Mesendoderm (in vitro differentiated cells): ENCODE measurements at regions not wholly inside any gene's neighbourhood (a gene's known extent, or its start where the extent isn't known, plus 50 kb on each side); places are given as distances from the start of the nearest gene placed in this dataset.

ENCODE experiments used
- DNase-seq: peaks from one replicate; pipeline ENCODE4 v3.0.0; 2013
- H2AK5ac ChIP-seq: 2 replicates; pipeline ENCODE4 v1.6.1; 2013; ENCODE audit warnings: low read length, inconsistent platforms
- H2BK120ac ChIP-seq: 2 replicates; pipeline ENCODE4 v1.6.1; 2013; ENCODE audit warnings: low read depth, mild to moderate bottlenecking, low read length, moderate library complexity, mixed read lengths
- H2BK15ac ChIP-seq: replicated peaks from 2 replicates; pipeline ENCODE4 v1.6.1; 2013; ENCODE audit warnings: low read depth, mild to moderate bottlenecking, moderate library complexity
- H2BK5ac ChIP-seq: 2 replicates; pipeline ENCODE4 v1.6.1; 2013; ENCODE audit warnings: low read length, inconsistent platforms
- H3K18ac ChIP-seq: 2 replicates; pipeline ENCODE4 v1.6.1; 2013; ENCODE audit warnings: mild to moderate bottlenecking, low read length, mixed read lengths
- H3K23ac ChIP-seq: one replicate; pipeline ENCODE4 v1.6.1; 2013; ENCODE audit warnings: low read length
- H3K27ac ChIP-seq: 2 replicates; pipeline ENCODE4 v1.5.1; 2013; ENCODE audit warnings: low read depth, mild to moderate bottlenecking, inconsistent platforms, low read length, moderate library complexity
- H3K27me3 ChIP-seq: 2 replicates; pipeline ENCODE4 v1.6.1; 2013; ENCODE audit warnings: low read length, control low read depth, mild to moderate bottlenecking, inconsistent platforms; ENCODE audit not compliant: insufficient read depth, poor library complexity
- H3K36me3 ChIP-seq: 2 replicates; pipeline ENCODE4 v1.6.1; 2013; ENCODE audit warnings: low read length, inconsistent platforms; ENCODE audit not compliant: control insufficient read depth, insufficient read depth
- H3K4ac ChIP-seq: one replicate; pipeline ENCODE4 v1.6.1; 2013; ENCODE audit warnings: low read depth, mild to moderate bottlenecking, low read length, moderate library complexity
- H3K4me1 ChIP-seq: 2 replicates; pipeline ENCODE4 v1.6.1; 2013; ENCODE audit warnings: low read depth, low read length, inconsistent platforms; ENCODE audit not compliant: control insufficient read depth
- H3K4me2 ChIP-seq: 2 replicates; pipeline ENCODE4 v1.6.1; 2013; ENCODE audit warnings: low read length
- H3K4me3 ChIP-seq: 2 replicates; pipeline ENCODE4 v1.5.1; 2013; ENCODE audit warnings: mild to moderate bottlenecking, low read length
- H3K56ac ChIP-seq: one replicate; pipeline ENCODE4 v1.6.1; 2013; ENCODE audit warnings: low read length
- H3K79me1 ChIP-seq: 2 replicates; pipeline ENCODE4 v1.6.1; 2013; ENCODE audit warnings: low read length, inconsistent platforms
- H3K79me2 ChIP-seq: 2 replicates; pipeline ENCODE4 v1.6.1; 2013; ENCODE audit warnings: mild to moderate bottlenecking, low read length; ENCODE audit not compliant: control insufficient read depth, insufficient read depth
- H3K9ac ChIP-seq: 2 replicates; pipeline ENCODE4 v1.6.1; 2013; ENCODE audit warnings: low read length, inconsistent platforms
- H4K5ac ChIP-seq: one replicate; pipeline ENCODE4 v1.6.1; 2013; ENCODE audit warnings: low read length
- H4K8ac ChIP-seq: one replicate; pipeline ENCODE4 v1.6.1; 2013; ENCODE audit warnings: low read depth, mild to moderate bottlenecking, control low read depth, low read length, moderate library complexity
- WGBS: extraction: QIAGEN DNeasy Blood & Tissue Kit; methylation state at CpG from one replicate; pipeline ENCODE4 v1.1.7; 2013; ENCODE audit warnings: low lambda C conversion rate, missing lambda C conversion rate; ENCODE audit not compliant: insufficient coverage; ENCODE audit errors: extremely low coverage; 5-methylcytosine and 5-hydroxymethylcytosine counted together

GRCh38 chrX:69237236-69237635 is 72.0 kb upstream of the PJA1 start:
- no CpG with 5 or more reads among the region's 5 CpGs for WGBS
- H3K4me1 ChIP-seq: no peaks in the 10 kb centered on the region
- H4K8ac ChIP-seq: no peak overlapping the region
- no peaks in the 10 kb centered on the region for H3K27me3 ChIP-seq
- H3K56ac ChIP-seq: no peak overlapping the region
- H2AK5ac ChIP-seq: no peak overlapping the region
- H3K36me3 ChIP-seq: no peaks in the 10 kb centered on the region
- H3K4me3 ChIP-seq: no peak overlapping the region
- no peak overlapping the region for H2BK120ac ChIP-seq
- H3K27ac ChIP-seq: no peak overlapping the region
- no peaks in the 10 kb centered on the region for H3K79me1 ChIP-seq
- H3K4ac ChIP-seq: no peak overlapping the region
- no peak overlapping the region for H3K4me2 ChIP-seq
- H3K79me2 ChIP-seq: no peaks in the 10 kb centered on the region
- no peak for DNase-seq
- H2BK5ac ChIP-seq: no peak overlapping the region
- no peak overlapping the region for H3K18ac ChIP-seq
- no peak overlapping the region for H3K9ac ChIP-seq
- no peak overlapping the region for H3K23ac ChIP-seq
- no peak overlapping the region for H4K5ac ChIP-seq
- no peak overlapping the region for H2BK15ac ChIP-seq

- no CpG with 5 or more reads among the region's 2 CpGs for WGBS
Measured at GRCh38 chrX:69236641-69237040, 71.4 kb upstream of the PJA1 start.

DNA sequence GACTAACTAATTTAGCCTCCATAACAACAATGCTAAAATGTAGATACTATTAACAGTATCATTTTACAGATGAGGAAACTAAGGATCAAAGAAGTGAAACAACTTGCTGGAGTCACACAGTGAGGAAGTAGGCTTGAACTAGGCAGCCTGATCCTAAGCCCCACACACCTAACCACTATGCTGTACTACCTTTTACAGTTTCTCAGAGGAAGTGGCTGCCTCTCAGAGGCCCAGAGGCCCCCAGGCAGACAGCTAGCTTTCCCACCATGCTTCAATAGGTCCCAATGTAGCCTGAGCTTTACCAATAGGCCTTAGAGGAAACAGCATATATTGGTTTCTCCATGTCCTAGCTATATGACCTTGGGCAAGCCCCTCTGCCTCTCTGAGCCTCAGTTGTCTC is 69.4 kb upstream of the PJA1 start:
- no peak overlapping the region for H3K4ac ChIP-seq
- no peak overlapping the region for H2BK120ac ChIP-seq
- H3K36me3 ChIP-seq: no peaks in the 10 kb centered on the region
- H2AK5ac ChIP-seq: no peak overlapping the region
- H3K4me2 ChIP-seq: no peak overlapping the region
- no peaks in the 10 kb centered on the region for H3K4me1 ChIP-seq
- H3K79me2 ChIP-seq: no peaks in the 10 kb centered on the region
- no peak overlapping the region for H4K5ac ChIP-seq
- no peak overlapping the region for H3K18ac ChIP-seq
- H3K79me1 ChIP-seq: no peaks in the 10 kb centered on the region
- no peak overlapping the region for H3K9ac ChIP-seq
- H3K27ac ChIP-seq: no peak overlapping the region
- no peak overlapping the region for H2BK5ac ChIP-seq
- H4K8ac ChIP-seq: no peak overlapping the region
- H3K27me3 ChIP-seq: no peaks in the 10 kb centered on the region
- H3K56ac ChIP-seq: no peak overlapping the region
- H3K4me3 ChIP-seq: no peak overlapping the region
- H2BK15ac ChIP-seq: no peak overlapping the region
- no peak for DNase-seq
- H3K23ac ChIP-seq: no peak overlapping the region

More at GRCh38 chrX:69236641-69237040, 71.4 kb upstream of the PJA1 start:
- H2AK5ac ChIP-seq: no peak overlapping the region
- H2BK120ac ChIP-seq: no peak overlapping the region
- no peak overlapping the region for H2BK15ac ChIP-seq
- no peak overlapping the region for H4K8ac ChIP-seq
- H2BK5ac ChIP-seq: no peak overlapping the region
- H3K4ac ChIP-seq: no peak overlapping the region
- H3K27ac ChIP-seq: no peak overlapping the region
- no peaks in the 10 kb centered on the region for H3K4me1 ChIP-seq
- no peak overlapping the region for H3K4me2 ChIP-seq
- no peak overlapping the region for H3K18ac ChIP-seq
- H3K79me2 ChIP-seq: no peaks in the 10 kb centered on the region
- no peak overlapping the region for H3K9ac ChIP-seq
- H3K79me1 ChIP-seq: no peaks in the 10 kb centered on the region
- H3K27me3 ChIP-seq: no peaks in the 10 kb centered on the region
- H3K23ac ChIP-seq: no peak overlapping the region
- no peak overlapping the region for H3K4me3 ChIP-seq
- no peak overlapping the region for H4K5ac ChIP-seq
- DNase-seq: no peak
- H3K36me3 ChIP-seq: no peaks in the 10 kb centered on the region
- H3K56ac ChIP-seq: no peak overlapping the region

- H2BK5ac ChIP-seq: no peak overlapping the region
- H2AK5ac ChIP-seq: no peak overlapping the region
- H3K27me3 ChIP-seq: no peaks in the 10 kb centered on the region
- H3K9ac ChIP-seq: no peak overlapping the region
- no peak overlapping the region for H3K4ac ChIP-seq
- no peak overlapping the region for H2BK120ac ChIP-seq
- no peak overlapping the region for H3K56ac ChIP-seq
- no peak for DNase-seq
- H3K27ac ChIP-seq: no peak overlapping the region
- no peaks in the 10 kb centered on the region for H3K79me2 ChIP-seq
- H3K4me1 ChIP-seq: no peaks in the 10 kb centered on the region
- no peak overlapping the region for H3K4me3 ChIP-seq
- no peak overlapping the region for H3K18ac ChIP-seq
- H4K5ac ChIP-seq: no peak overlapping the region
- no peaks in the 10 kb centered on the region for H3K36me3 ChIP-seq
- H4K8ac ChIP-seq: no peak overlapping the region
- no peaks in the 10 kb centered on the region for H3K79me1 ChIP-seq
- no CpG with 5 or more reads among the region's 3 CpGs for WGBS
- H3K4me2 ChIP-seq: no peak overlapping the region
- H3K23ac ChIP-seq: no peak overlapping the region
- no peak overlapping the region for H2BK15ac ChIP-seq
Measured at GRCh38 chrX:69232945-69233344, 67.7 kb upstream of the PJA1 start.

GRCh38 chrX:69231903-69232302 is 66.7 kb upstream of the PJA1 start:
- no peak overlapping the region for H4K8ac ChIP-seq
- H2AK5ac ChIP-seq: no peak overlapping the region
- H3K27ac ChIP-seq: no peak overlapping the region
- no peak overlapping the region for H3K4me3 ChIP-seq
- no peak overlapping the region for H3K56ac ChIP-seq
- no peak overlapping the region for H2BK5ac ChIP-seq
- no peaks in the 10 kb centered on the region for H3K79me1 ChIP-seq
- H2BK120ac ChIP-seq: no peak overlapping the region
- no peak overlapping the region for H3K18ac ChIP-seq
- H3K4me1 ChIP-seq: no peaks in the 10 kb centered on the region
- no peak overlapping the region for H3K9ac ChIP-seq
- no peak overlapping the region for H3K23ac ChIP-seq
- no peak overlapping the region for H2BK15ac ChIP-seq
- no peaks in the 10 kb centered on the region for H3K79me2 ChIP-seq
- no peaks in the 10 kb centered on the region for H3K27me3 ChIP-seq
- H3K4ac ChIP-seq: no peak overlapping the region
- no peak overlapping the region for H4K5ac ChIP-seq
- H3K36me3 ChIP-seq: no peaks in the 10 kb centered on the region
- DNase-seq: no peak
- H3K4me2 ChIP-seq: no peak overlapping the region

- no peak overlapping the region for H4K8ac ChIP-seq
- no peak overlapping the region for H4K5ac ChIP-seq
- no peaks in the 10 kb centered on the region for H3K27me3 ChIP-seq
- H3K56ac ChIP-seq: no peak overlapping the region
- H3K9ac ChIP-seq: no peak overlapping the region
- H3K18ac ChIP-seq: no peak overlapping the region
- DNase-seq: no peak
- no peaks in the 10 kb centered on the region for H3K79me2 ChIP-seq
- no peak overlapping the region for H3K4ac ChIP-seq
- H3K27ac ChIP-seq: no peak overlapping the region
- H3K4me2 ChIP-seq: no peak overlapping the region
- H3K79me1 ChIP-seq: no peaks in the 10 kb centered on the region
- H3K4me3 ChIP-seq: no peak overlapping the region
- no peak overlapping the region for H3K23ac ChIP-seq
- H3K36me3 ChIP-seq: no peaks in the 10 kb centered on the region
- H2BK5ac ChIP-seq: no peak overlapping the region
- no peak overlapping the region for H2BK120ac ChIP-seq
- no peaks in the 10 kb centered on the region for H3K4me1 ChIP-seq
- H2BK15ac ChIP-seq: no peak overlapping the region
- no peak overlapping the region for H2AK5ac ChIP-seq
Measured at GRCh38 chrX:69229436-69229835, 64.2 kb upstream of the PJA1 start.
